Fibroblast of lung (primary cell): ENCODE measurements at regions not wholly inside any gene's neighbourhood (a gene's known extent, or its start where the extent isn't known, plus 50 kb on each side); places are given as distances from the start of the nearest gene placed in this dataset.

Experiments
- DNase-seq, 2 donors: peaks; one replicate each; pipeline versions ENCODE4 v3.0.0 to v3.0.0-alpha.2; 2010; ENCODE audit warnings: low read depth in 2 of 2
- H2AFZ ChIP-seq: 2 replicates; pipeline ENCODE4 v1.5.1; 2012; ENCODE audit warnings: low read length, control low read depth, inconsistent platforms
- H3K27ac ChIP-seq: 2 replicates; pipeline ENCODE4 v1.5.1; 2011; ENCODE audit warnings: low read length, control low read depth; ENCODE audit not compliant: insufficient read depth
- H3K27me3 ChIP-seq: 2 replicates; pipeline ENCODE4 v1.5.1; 2011; ENCODE audit warnings: mild to moderate bottlenecking, low read length; ENCODE audit not compliant: control insufficient read depth, insufficient read depth
- H3K36me3 ChIP-seq: 2 replicates; pipeline ENCODE4 v1.5.1; 2011; ENCODE audit warnings: low read length; ENCODE audit not compliant: control insufficient read depth, insufficient read depth
- H3K4me1 ChIP-seq: 2 replicates; pipeline ENCODE4 v1.5.1; 2011; ENCODE audit warnings: low read length; ENCODE audit not compliant: control insufficient read depth, insufficient read depth; ENCODE audit errors: extremely low read depth
- H3K4me2 ChIP-seq: 2 replicates; pipeline ENCODE4 v1.5.1; 2011; ENCODE audit warnings: low read length, control low read depth; ENCODE audit not compliant: insufficient read depth; ENCODE audit errors: extremely low read depth
- H3K4me3 ChIP-seq, 4 experiments: fragments of 200-600 bp in 1 of 4; sonication (generic) in 1 of 4; replicated peaks in 1 of 4; 2 replicates each; pipeline ENCODE4 v1.5.1; 2011 to 2016; ENCODE audit warnings: low read length in 4 of 4, low read depth in 3 of 4, mild to moderate bottlenecking in 3 of 4, control low read depth in 2 of 4, inconsistent platforms in 1 of 4, mixed read lengths in 1 of 4; ENCODE audit not compliant: insufficient read depth in 1 of 4; ENCODE audit errors: control extremely low read depth in 1 of 4
- H3K79me2 ChIP-seq: 2 replicates; pipeline ENCODE4 v1.5.1; 2012; ENCODE audit warnings: mild to moderate bottlenecking, low read length, inconsistent platforms; ENCODE audit not compliant: control insufficient read depth, insufficient read depth
- H3K9ac ChIP-seq: 2 replicates; pipeline ENCODE4 v1.5.1; 2011; ENCODE audit warnings: mild to moderate bottlenecking, low read length, control low read depth; ENCODE audit not compliant: insufficient read depth
- H3K9me3 ChIP-seq: 2 replicates; pipeline ENCODE4 v1.5.1; 2012; ENCODE audit warnings: low read depth, low read length; ENCODE audit not compliant: control insufficient read depth, insufficient read depth
- H4K20me1 ChIP-seq: 2 replicates; pipeline ENCODE4 v1.5.1; 2011; ENCODE audit warnings: low read length; ENCODE audit not compliant: control insufficient read depth, insufficient read depth; ENCODE audit errors: extremely low read depth
- EZH2 ChIP-seq: IDR thresholded peaks from 2 replicates; pipeline ENCODE4 v1.5.1; 2012; ENCODE audit warnings: low read length, control low read depth, mild to moderate bottlenecking; ENCODE audit errors: missing control alignments
- TF ChIP-seq, protein P1 (sequence below), 2 donors: IDR thresholded peaks in 1 of 2; conservative IDR thresholded peaks in 1 of 2; 1 replicate in 1 of 2; 2 replicates in 1 of 2; pipeline ENCODE4 v1.5.1; 2011 to 2012; ENCODE audit warnings: low read length in 2 of 2, control low read depth in 1 of 2, inconsistent platforms in 1 of 2, low read depth in 1 of 2, mild to moderate bottlenecking in 1 of 2

DNA sequence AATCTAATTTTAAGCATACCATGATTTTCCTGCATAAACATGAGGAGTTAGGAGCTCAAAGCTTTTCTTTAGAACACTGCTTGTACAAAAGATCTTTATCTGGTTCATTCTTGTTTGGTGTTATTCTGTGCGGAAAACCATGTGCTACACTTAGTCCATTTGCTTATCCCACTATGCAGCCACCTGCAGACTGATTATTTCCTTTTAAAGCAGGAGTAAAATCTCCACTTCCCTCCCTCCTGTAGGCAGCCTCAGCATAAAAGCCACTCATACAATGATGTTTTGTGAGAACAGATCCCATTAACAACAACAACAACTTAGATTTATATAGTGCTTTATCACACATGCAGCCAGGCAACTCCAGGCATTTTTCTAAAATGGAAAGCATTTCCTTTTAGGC, 355.3 kb upstream of the NEGR1 start:
- Histone ChIP-seq H3K9me3 (no peaks in the 10 kb centered on the region), H3K4me3 (no peak overlapping the region), H3K9ac (no peak overlapping the region), H3K4me1 (no peaks in the 10 kb centered on the region), H3K27me3 (no peaks in the 10 kb centered on the region), H3K36me3 (no peaks in the 10 kb centered on the region), H3K79me2 (no peaks in the 10 kb centered on the region), H3K4me2 (no peak overlapping the region), H4K20me1 (no peaks in the 10 kb centered on the region), H3K27ac (no peak overlapping the region), H2AFZ (no peak overlapping the region)
- DNase-seq: no peak
- no peak for TF ChIP-seq EZH2
- TF ChIP-seq, protein P1, sequence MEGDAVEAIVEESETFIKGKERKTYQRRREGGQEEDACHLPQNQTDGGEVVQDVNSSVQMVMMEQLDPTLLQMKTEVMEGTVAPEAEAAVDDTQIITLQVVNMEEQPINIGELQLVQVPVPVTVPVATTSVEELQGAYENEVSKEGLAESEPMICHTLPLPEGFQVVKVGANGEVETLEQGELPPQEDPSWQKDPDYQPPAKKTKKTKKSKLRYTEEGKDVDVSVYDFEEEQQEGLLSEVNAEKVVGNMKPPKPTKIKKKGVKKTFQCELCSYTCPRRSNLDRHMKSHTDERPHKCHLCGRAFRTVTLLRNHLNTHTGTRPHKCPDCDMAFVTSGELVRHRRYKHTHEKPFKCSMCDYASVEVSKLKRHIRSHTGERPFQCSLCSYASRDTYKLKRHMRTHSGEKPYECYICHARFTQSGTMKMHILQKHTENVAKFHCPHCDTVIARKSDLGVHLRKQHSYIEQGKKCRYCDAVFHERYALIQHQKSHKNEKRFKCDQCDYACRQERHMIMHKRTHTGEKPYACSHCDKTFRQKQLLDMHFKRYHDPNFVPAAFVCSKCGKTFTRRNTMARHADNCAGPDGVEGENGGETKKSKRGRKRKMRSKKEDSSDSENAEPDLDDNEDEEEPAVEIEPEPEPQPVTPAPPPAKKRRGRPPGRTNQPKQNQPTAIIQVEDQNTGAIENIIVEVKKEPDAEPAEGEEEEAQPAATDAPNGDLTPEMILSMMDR (conservative IDR thresholded peaks at IDR 0.05 in 1 of 2, IDR thresholded peaks at IDR 0.05 in 1 of 2; ENCODE audit: low read depth in 1 of 2, low read length in 2 of 2): no peak

DNA sequence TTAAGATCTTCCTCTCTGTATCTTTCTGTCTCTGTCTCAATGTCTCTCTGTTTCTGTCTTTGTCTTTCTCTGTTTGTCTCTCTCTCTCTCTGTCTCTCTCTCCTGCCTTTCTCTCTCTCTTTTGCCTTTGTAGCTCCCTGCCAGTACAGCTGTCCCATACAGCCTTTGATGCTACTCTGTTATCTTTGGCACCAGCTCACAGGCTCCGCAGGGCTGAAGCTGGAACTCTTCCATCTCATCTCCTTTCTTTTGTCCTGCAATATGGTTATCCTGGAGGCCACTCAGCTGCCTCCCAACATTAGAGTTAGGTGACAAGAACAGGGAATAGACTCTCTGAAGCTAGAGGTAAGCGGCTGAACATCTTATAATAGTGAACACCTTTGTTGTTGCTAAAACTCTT, 354.3 kb upstream of the NEGR1 start:
- Histone ChIP-seq H3K4me1 (no peaks in the 10 kb centered on the region), H3K79me2 (no peaks in the 10 kb centered on the region), H4K20me1 (no peaks in the 10 kb centered on the region), H3K4me2 (no peak overlapping the region), H3K27me3 (no peaks in the 10 kb centered on the region), H3K36me3 (no peaks in the 10 kb centered on the region), H3K9ac (no peak overlapping the region), H3K4me3 (no peak overlapping the region), H3K27ac (no peak overlapping the region), H3K9me3 (no peaks in the 10 kb centered on the region), H2AFZ (no peak overlapping the region)
- no peak for TF ChIP-seq EZH2
- TF ChIP-seq, protein P1 (conservative IDR thresholded peaks at IDR 0.05 in 1 of 2, IDR thresholded peaks at IDR 0.05 in 1 of 2; ENCODE audit: low read depth in 1 of 2, low read length in 2 of 2): no peak
- DNase-seq: peak; percentile 12 to 40

DNA sequence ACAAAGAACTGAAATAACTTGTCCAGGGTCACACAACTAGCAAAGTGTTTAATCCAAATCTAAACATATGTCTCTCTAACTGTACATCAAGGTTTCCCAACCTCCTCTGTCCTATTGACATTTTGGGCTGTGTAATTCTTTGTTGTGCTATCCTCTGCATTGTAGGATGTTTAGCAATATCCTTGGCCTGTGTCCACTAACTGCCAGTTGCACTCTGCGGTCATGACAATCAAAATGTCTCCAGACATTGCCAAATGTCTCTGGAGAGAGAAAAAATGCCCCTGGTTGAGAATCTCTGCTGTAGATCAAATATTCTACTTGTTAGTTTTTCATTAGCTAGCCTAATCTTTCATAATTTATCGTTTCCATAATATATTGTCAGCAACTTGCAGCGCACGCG, 353.4 kb upstream of the NEGR1 start:
- TF ChIP-seq, protein P1 (conservative IDR thresholded peaks at IDR 0.05 in 1 of 2, IDR thresholded peaks at IDR 0.05 in 1 of 2; ENCODE audit: low read depth in 1 of 2, low read length in 2 of 2): no peak
- no peak for TF ChIP-seq EZH2

More for the DNA sequence above, 353.4 kb upstream of the NEGR1 start:
- Histone ChIP-seq H3K4me2 (no peak overlapping the region), H3K36me3 (no peaks in the 10 kb centered on the region), H3K27ac (no peak overlapping the region), H3K9ac (no peak overlapping the region), H3K9me3 (no peaks in the 10 kb centered on the region), H3K4me1 (no peaks in the 10 kb centered on the region), H4K20me1 (no peaks in the 10 kb centered on the region), H3K79me2 (no peaks in the 10 kb centered on the region), H3K27me3 (no peaks in the 10 kb centered on the region), H2AFZ (no peak overlapping the region), H3K4me3 (no peak overlapping the region)
- DNase-seq: peak; percentile 7 to 65
